Heart right ventricle (tissue), 16 donors: ENCODE measurements at regions not wholly inside any gene's neighbourhood (a gene's known extent, or its start where the extent isn't known, plus 50 kb on each side); places are given as distances from the start of the nearest gene placed in this dataset.

Experiments used
- ATAC-seq, 8 donors: fragments of 200-7000 bp; cut with Tn5 transposase; one replicate each; pipeline ENCODE4 v1.9.1; 2020; ENCODE audit warnings: mild to moderate bottlenecking in 8 of 8, moderate library complexity in 8 of 8, moderate number of reproducible peaks in 1 of 8
- DNase-seq, 2 donors: peaks; one replicate each; pipeline ENCODE4 v3.0.0-alpha.2; 2020
- H3K27ac ChIP-seq, 10 donors: fragments of 200-600 bp; sonication (generic) in 2 of 10; one replicate each; pipeline versions ENCODE4 v1.5.0 to v1.8.0; 2020 to 2022; ENCODE audit warnings: mild to moderate bottlenecking in 3 of 10
- H3K27me3 ChIP-seq, 7 donors: fragments of 200-600 bp; one replicate each; pipeline ENCODE4 v1.8.0; 2021 to 2022; ENCODE audit warnings: mild to moderate bottlenecking in 2 of 7
- H3K36me3 ChIP-seq, 9 donors: fragments of 200-600 bp; sonication (generic) in 1 of 9; one replicate each; pipeline versions ENCODE4 v1.5.0 to v1.8.0; 2020 to 2022; ENCODE audit warnings: mild to moderate bottlenecking in 2 of 9
- H3K4me1 ChIP-seq, 9 donors: fragments of 200-600 bp; sonication (generic) in 1 of 9; one replicate each; pipeline versions ENCODE4 v1.5.0 to v1.8.0; 2020 to 2022; ENCODE audit warnings: mild to moderate bottlenecking in 4 of 9
- H3K4me3 ChIP-seq, 10 donors: fragments of 200-600 bp; sonication (generic) in 2 of 10; one replicate each; pipeline versions ENCODE4 v1.5.0 to v1.8.0; 2020 to 2022; ENCODE audit warnings: mild to moderate bottlenecking in 7 of 10, moderate library complexity in 2 of 10
- H3K9me3 ChIP-seq, 11 donors: fragments of 200-600 bp in 10 of 11; sonication (generic) in 2 of 11; one replicate each; pipeline versions ENCODE4 v1.5.0 to v1.8.0; 2013 to 2022; ENCODE audit warnings: mild to moderate bottlenecking in 2 of 11, control low read depth in 1 of 11, moderate library complexity in 1 of 11
- WGBS, 2 donors: extraction: QIAGEN DNeasy Blood & Tissue Kit; methylation state at CpG; one replicate each; pipeline ENCODE4 v1.1.7; 2013; ENCODE audit warnings: inconsistent platforms in 1 of 2; 5-methylcytosine and 5-hydroxymethylcytosine counted together
- intact Hi-C, 10 donors: fragments of 100-400 bp; cut with DNase I; formaldehyde crosslinking; loops; one replicate each; pipeline versions ENCODE4 v1.11.1 to v1.14.2; 2022
- TF ChIP-seq, protein P1 (sequence below), 9 donors: fragments of 200-600 bp; sonication (generic) in 2 of 9; IDR thresholded peaks; one replicate each; pipeline versions ENCODE4 v1.5.0 to v1.8.0; 2021 to 2022; ENCODE audit warnings: antibody characterized with exemption in 9 of 9, mild to moderate bottlenecking in 5 of 9, moderate library complexity in 1 of 9
- donor health status: Arrhythmogenic right ventricular cardiomyopathy.
- donor health status: ischemic (EF 13 %, LVEDD 7.1; RV severe dilation, severe dysfunction).
- donor health status: healthy with polysubstance abuse.
- donor health status: DM: no; HTN: yes; CAD: no.
- donor health status: DM: no; HTN: no; CAD: no.
- donor health status: ischemic (EF 25% LVEDD 6.9; RV normal size, moderate dysfunction).
- donor health status: ischemic (EF 25% LVEDD 5.7; RV mildly dilated, moderate dysfunction).
- donor health status: healthy.
- donor health status: DM: yes; HTN: yes; CAD: no.
- donor health status: Ischemic cardiomyopathy.
- donor health status: ischemic (EF 35%, LVEDD 5.7; RV mildly dilated, moderate dysfunction).
- donor health status: nonischemic (EF 11% LVEDD 7.7; RV severe dilation, severe dysfunction).
- donor health status: DM: yes; HTN: yes; CAD: no.
- donor health status: PGD.
- donor health status: ischemic (EF 29% LVEDD 5.4; RV normal size, mild dysfunction).
- donor health status: nonischemic (EF 23%, LVEDD 6.1; RV moderate dilation, normal function).

DNA sequence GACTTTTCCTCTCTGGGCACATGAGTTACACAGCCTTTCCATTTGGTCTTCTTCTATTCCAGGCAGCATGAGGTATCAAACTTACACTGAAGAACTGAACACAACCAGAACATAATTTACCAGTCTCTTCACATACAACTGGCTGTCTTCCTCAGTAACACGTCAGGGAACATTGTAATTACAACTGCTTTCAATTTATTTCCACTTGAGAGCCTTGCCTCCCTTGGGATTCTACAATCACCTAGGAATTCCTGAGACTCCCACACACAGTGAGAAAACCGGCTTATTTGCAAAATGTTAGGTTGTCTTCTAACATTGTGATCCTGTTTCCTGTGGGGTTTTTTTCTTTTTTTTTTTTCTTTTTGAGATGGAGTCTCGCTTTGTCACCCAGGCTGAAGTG lies 149.9 kb downstream of the TMX3 start:
- no peak overlapping the region for H3K27ac ChIP-seq
- DNase-seq (no peak), ATAC-seq (no peak)
- TF ChIP-seq, protein P1, sequence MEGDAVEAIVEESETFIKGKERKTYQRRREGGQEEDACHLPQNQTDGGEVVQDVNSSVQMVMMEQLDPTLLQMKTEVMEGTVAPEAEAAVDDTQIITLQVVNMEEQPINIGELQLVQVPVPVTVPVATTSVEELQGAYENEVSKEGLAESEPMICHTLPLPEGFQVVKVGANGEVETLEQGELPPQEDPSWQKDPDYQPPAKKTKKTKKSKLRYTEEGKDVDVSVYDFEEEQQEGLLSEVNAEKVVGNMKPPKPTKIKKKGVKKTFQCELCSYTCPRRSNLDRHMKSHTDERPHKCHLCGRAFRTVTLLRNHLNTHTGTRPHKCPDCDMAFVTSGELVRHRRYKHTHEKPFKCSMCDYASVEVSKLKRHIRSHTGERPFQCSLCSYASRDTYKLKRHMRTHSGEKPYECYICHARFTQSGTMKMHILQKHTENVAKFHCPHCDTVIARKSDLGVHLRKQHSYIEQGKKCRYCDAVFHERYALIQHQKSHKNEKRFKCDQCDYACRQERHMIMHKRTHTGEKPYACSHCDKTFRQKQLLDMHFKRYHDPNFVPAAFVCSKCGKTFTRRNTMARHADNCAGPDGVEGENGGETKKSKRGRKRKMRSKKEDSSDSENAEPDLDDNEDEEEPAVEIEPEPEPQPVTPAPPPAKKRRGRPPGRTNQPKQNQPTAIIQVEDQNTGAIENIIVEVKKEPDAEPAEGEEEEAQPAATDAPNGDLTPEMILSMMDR (IDR thresholded peaks at IDR 0.05), result no peak
- no peaks in the 10 kb centered on the region for H3K36me3 ChIP-seq
- no peaks in the 10 kb centered on the region for H3K4me1 ChIP-seq
- intact Hi-C loops, result no loop called here
- 61 to 66% methylated on average over 3 of the region's 3 CpGs for WGBS, 2 donors
- H3K9me3 ChIP-seq, result no peaks in the 10 kb centered on the region
- H3K27me3 ChIP-seq, result no peaks in the 10 kb centered on the region
- no peak overlapping the region for H3K4me3 ChIP-seq

DNA sequence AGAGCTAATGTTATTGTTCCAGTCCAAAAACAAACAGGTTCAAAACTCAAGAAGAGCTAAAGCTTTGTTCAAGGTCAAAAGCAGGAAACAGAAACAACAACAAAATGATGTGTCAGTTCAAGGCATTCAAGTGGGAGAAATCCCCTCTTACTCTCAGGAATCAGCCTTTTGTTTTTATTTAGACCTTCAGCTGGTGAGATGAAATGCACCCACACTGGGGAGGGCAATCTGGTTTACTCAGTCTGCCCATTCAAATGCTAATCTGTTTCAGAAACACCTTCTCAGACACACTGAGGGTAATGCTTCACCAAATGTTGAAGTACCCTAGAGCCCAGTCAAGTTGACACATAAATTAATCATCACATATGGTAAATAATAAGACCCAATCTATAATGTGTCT lies 150.6 kb downstream of the TMX3 start:
- DNase-seq, result no peak
- no peak for ATAC-seq
- H3K4me3 ChIP-seq, result no peak overlapping the region
- no peaks in the 10 kb centered on the region for H3K36me3 ChIP-seq
- intact Hi-C loops, result no loop called here
- no peaks in the 10 kb centered on the region for H3K4me1 ChIP-seq
- no peak overlapping the region for H3K27ac ChIP-seq
- H3K9me3 ChIP-seq, result no peaks in the 10 kb centered on the region
- TF ChIP-seq, protein P1 (IDR thresholded peaks at IDR 0.05), result no peak
- H3K27me3 ChIP-seq, result no peaks in the 10 kb centered on the region

DNA sequence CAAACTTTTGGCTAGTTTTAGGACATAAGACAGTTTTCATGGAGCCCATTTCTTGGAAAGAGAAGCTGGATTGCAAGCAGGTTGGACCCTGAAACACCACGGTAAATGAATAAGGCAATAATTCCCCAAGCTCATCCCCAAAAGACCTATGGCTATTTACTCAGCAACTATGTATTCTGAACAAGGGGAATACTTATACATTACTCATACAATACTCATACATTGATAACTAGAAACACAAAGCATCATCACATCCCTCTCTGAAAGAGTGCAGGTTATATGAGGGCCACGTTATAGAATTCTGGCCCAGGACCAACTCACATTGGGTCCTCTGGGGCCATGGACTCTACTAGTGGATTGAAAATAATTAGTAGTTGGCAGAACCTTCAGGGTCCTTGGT lies 154.8 kb downstream of the TMX3 start:
- DNase-seq, result no peak
- Histone ChIP-seq H3K36me3 (no peaks in the 10 kb centered on the region), H3K4me1 (no peaks in the 10 kb centered on the region), H3K9me3 (peaks cover 0 to 3% (median 0%) of the 10 kb centered on the region in 11 donors), H3K27ac (no peak overlapping the region), H3K27me3 (no peaks in the 10 kb centered on the region), H3K4me3 (no peak overlapping the region)
- no peak for ATAC-seq
- intact Hi-C loops, result no loop called here
- 79 to 84% methylated on average over 2 of the region's 2 CpGs for WGBS, 2 donors
- TF ChIP-seq, protein P1 (IDR thresholded peaks at IDR 0.05), result no peak

DNA sequence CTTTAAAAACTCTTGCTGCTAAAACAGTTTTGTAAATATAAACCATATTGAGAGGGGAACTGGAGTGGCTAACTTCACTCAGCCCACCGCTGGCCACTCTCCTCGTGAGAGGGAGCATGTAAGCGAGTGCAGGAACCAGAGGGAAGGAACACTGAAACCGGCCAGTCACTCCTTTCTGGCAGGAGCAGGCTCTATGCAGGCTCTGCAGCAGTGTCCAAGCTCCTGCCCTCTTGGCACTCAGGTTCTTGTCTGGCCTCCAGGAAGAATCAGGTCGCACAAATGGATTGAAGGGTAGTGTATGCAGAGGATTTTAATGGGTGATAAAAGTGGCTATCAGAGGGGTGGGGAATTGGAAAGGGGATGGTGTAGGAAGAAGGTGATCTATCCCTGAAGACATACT lies 157.7 kb downstream of the TMX3 start:
- H3K36me3 ChIP-seq, result no peaks in the 10 kb centered on the region
- no peak overlapping the region for H3K27ac ChIP-seq
- no peaks in the 10 kb centered on the region for H3K27me3 ChIP-seq
- TF ChIP-seq, protein P1 (IDR thresholded peaks at IDR 0.05), result no peak
- peaks cover 0 to 3% (median 0%) of the 10 kb centered on the region in 11 donors for H3K9me3 ChIP-seq
- ATAC-seq (no peak), DNase-seq (no peak)
- WGBS, 2 donors, result 85 to 86% methylated on average over 5 of the region's 5 CpGs
- intact Hi-C loops, result no loop called here
- no peaks in the 10 kb centered on the region for H3K4me1 ChIP-seq
- H3K4me3 ChIP-seq, result no peak overlapping the region

DNA sequence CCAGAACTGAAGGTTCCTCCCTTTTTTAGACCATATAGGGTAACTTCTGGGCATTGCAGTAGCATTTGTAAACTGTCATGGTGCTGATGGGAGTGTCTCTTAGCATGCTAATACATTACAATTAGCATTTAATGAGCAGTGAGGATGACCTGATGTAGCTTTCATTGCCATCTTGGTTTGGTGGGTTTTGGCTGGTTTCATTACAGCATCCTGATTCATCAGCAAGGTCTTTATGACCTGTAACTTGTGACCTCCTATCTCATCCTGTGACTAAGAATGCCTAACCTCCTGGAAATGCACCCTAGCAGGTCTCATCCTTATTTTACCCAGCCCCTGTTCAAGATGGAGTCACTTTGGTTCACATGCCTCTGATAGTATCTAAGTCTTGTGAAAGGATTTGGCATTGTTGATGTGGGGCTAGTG lies 159.0 kb downstream of the TMX3 start:
- intact Hi-C loops, result no loop called here
- TF ChIP-seq, protein P1 (IDR thresholded peaks at IDR 0.05), result no peak
- H3K27me3 ChIP-seq, result no peaks in the 10 kb centered on the region
- H3K4me3 ChIP-seq, result no peak overlapping the region
- peaks cover 0 to 3% (median 0%) of the 10 kb centered on the region in 11 donors for H3K9me3 ChIP-seq
- no peak overlapping the region for H3K27ac ChIP-seq
- no peaks in the 10 kb centered on the region for H3K4me1 ChIP-seq
- ATAC-seq, result no peak
- no peak for DNase-seq
- no peaks in the 10 kb centered on the region for H3K36me3 ChIP-seq
